Uterus (tissue), 2 donors: ENCODE measurements at regions not wholly inside any gene's neighbourhood (a gene's known extent, or its start where the extent isn't known, plus 50 kb on each side); places are given as distances from the start of the nearest gene placed in this dataset.

ENCODE experiments used
- CTCF ChIP-seq, 4 experiments: fragments of 200-600 bp in 2 of 4; fragments of 450-650 bp in 2 of 4; sonication (generic) in 2 of 4; IDR thresholded peaks; one replicate each; pipeline ENCODE4 v1.5.1; 2016 to 2019; ENCODE audit warnings: antibody characterized with exemption in 4 of 4, mild to moderate bottlenecking in 2 of 4, moderate library complexity in 1 of 4
- POLR2A ChIP-seq, 2 donors: fragments of 450-650 bp; IDR thresholded peaks; one replicate each; pipeline ENCODE4 v1.6.1; 2016; ENCODE audit warnings: antibody characterized with exemption in 2 of 2, mild to moderate bottlenecking in 1 of 2, moderate library complexity in 1 of 2

DNA sequence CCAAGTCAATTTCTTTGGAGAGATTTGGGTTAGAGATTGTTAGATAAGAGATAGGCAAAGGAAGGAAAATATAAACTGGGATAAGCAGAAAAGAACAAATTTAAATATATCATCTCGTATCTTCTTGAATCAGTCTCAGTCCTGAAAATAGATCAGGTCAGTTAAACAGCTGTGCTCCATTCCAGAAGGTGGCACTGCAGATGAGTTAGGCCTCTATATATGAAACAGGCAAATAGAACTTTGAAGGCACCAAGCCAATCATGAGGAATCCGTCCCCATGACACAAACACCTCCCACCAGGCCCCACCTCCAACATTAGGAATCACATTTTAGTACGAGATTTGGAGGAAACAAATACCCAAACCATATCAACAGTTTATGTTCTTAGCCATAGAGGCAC is 605.5 kb upstream of the USP15 start:
- no peak for TF ChIP-seq CTCF (IDR thresholded peaks at IDR 0.05)
- no peak for TF ChIP-seq POLR2A (IDR thresholded peaks at IDR 0.05)
